ENCODE measurements at regions not wholly inside any gene's neighbourhood (a gene's known extent, or its start where the extent isn't known, plus 50 kb on each side); places are given as distances from the start of the nearest gene placed in this dataset.
"Not testable (repeated sequence)": the region's sequence is repeated elsewhere in the genome, so short reads cannot be mapped to it uniquely, and the experiment has no call there.

- BruUV-seq (replicated peaks) = no TSS peak
- ChIA-PET CTCF (no interaction called here), POLR2A (ENCODE audit: low non-redundant PET) (no interaction called here)
- Histone ChIP-seq H3K36me3 (ENCODE audit: insufficient read depth, low read length, poor library complexity, severe bottlenecking) (no peaks in the 10 kb centered on the region), H3K27ac (ENCODE audit: low read depth, low read length, poor library complexity, severe bottlenecking) (no peak overlapping the region), H3K4me1 (ENCODE audit: insufficient read depth, low read length, poor library complexity, severe bottlenecking) (no peaks in the 10 kb centered on the region), H3K9me3 (ENCODE audit: low read depth, low read length, poor library complexity, severe bottlenecking) (no peaks in the 10 kb centered on the region), H3K4me3 (ENCODE audit: low read depth, low read length, poor library complexity, severe bottlenecking) (no peak overlapping the region), H3K27me3 (replicated peaks; ENCODE audit: insufficient read depth, low read depth, low read length, poor library complexity) (no peaks in the 10 kb centered on the region)
- TF ChIP-seq EZH2 (IDR thresholded peaks at IDR 0.05; ENCODE audit: borderline replicate concordance, low read depth, low read length, poor library complexity, severe bottlenecking) (no peak), CTCF (conservative IDR thresholded peaks at IDR 0.05; ENCODE audit: low read depth, low read length) (no peak)
- intact Hi-C loops (cut with micrococcal nuclease; ENCODE audit: unreplicated experiment) = no loop called here
- peak; percentile 46 for DNase-seq (ENCODE audit: low spot score)
These were observed 611.9 kb upstream of the MAP3K7 start for GRCh38 chr6:91198588-91199255.

- no peaks in the 10 kb centered on the region for H3K4me1 ChIP-seq (ENCODE audit: insufficient read depth, low read length, poor library complexity, severe bottlenecking)
- CTCF ChIA-PET = no interaction called here
These were observed 609.9 kb upstream of the MAP3K7 start for GRCh38 chr6:91196729-91197128.

GRCh38 chr6:91193446-91193845 is 606.6 kb upstream of the MAP3K7 start:
- Histone ChIP-seq H3K9me3 (ENCODE audit: low read depth, low read length, poor library complexity, severe bottlenecking) (no peaks in the 10 kb centered on the region), H3K36me3 (ENCODE audit: insufficient read depth, low read length, poor library complexity, severe bottlenecking) (no peaks in the 10 kb centered on the region), H3K27ac (ENCODE audit: low read depth, low read length, poor library complexity, severe bottlenecking) (no peak overlapping the region), H3K4me3 (ENCODE audit: low read depth, low read length, poor library complexity, severe bottlenecking) (no peak overlapping the region), H3K4me1 (ENCODE audit: insufficient read depth, low read length, poor library complexity, severe bottlenecking) (no peaks in the 10 kb centered on the region), H3K27me3 (replicated peaks; ENCODE audit: insufficient read depth, low read depth, low read length, poor library complexity) (no peaks in the 10 kb centered on the region)
- intact Hi-C loops (cut with micrococcal nuclease; ENCODE audit: unreplicated experiment) = no loop called here
- ChIA-PET CTCF (no interaction called here), POLR2A (ENCODE audit: low non-redundant PET) (no interaction called here)
- no peak for DNase-seq (ENCODE audit: low spot score)
- BruUV-seq (replicated peaks) = no TSS peak
- no peak for TF ChIP-seq EZH2 (IDR thresholded peaks at IDR 0.05; ENCODE audit: borderline replicate concordance, low read depth, low read length, poor library complexity, severe bottlenecking)
- no peak for TF ChIP-seq CTCF (conservative IDR thresholded peaks at IDR 0.05; ENCODE audit: low read depth, low read length)

More at GRCh38 chr6:91196729-91197128, 609.9 kb upstream of the MAP3K7 start:
- POLR2A ChIA-PET (ENCODE audit: low non-redundant PET) = no interaction called here
- no TSS peak for BruUV-seq (replicated peaks)
- no peak overlapping the region for H3K4me3 ChIP-seq (ENCODE audit: low read depth, low read length, poor library complexity, severe bottlenecking)
- H3K9me3 ChIP-seq (ENCODE audit: low read depth, low read length, poor library complexity, severe bottlenecking) = no peaks in the 10 kb centered on the region
- DNase-seq (ENCODE audit: low spot score) = no peak
- H3K27me3 ChIP-seq (replicated peaks; ENCODE audit: insufficient read depth, low read depth, low read length, poor library complexity) = no peaks in the 10 kb centered on the region
- no peaks in the 10 kb centered on the region for H3K36me3 ChIP-seq (ENCODE audit: insufficient read depth, low read length, poor library complexity, severe bottlenecking)
- H3K27ac ChIP-seq (ENCODE audit: low read depth, low read length, poor library complexity, severe bottlenecking) = no peak overlapping the region
- TF ChIP-seq EZH2 (IDR thresholded peaks at IDR 0.05; ENCODE audit: borderline replicate concordance, low read depth, low read length, poor library complexity, severe bottlenecking) (no peak), CTCF (conservative IDR thresholded peaks at IDR 0.05; ENCODE audit: low read depth, low read length) (no peak)
- intact Hi-C loops (cut with micrococcal nuclease; ENCODE audit: unreplicated experiment) = no loop called here

DNA sequence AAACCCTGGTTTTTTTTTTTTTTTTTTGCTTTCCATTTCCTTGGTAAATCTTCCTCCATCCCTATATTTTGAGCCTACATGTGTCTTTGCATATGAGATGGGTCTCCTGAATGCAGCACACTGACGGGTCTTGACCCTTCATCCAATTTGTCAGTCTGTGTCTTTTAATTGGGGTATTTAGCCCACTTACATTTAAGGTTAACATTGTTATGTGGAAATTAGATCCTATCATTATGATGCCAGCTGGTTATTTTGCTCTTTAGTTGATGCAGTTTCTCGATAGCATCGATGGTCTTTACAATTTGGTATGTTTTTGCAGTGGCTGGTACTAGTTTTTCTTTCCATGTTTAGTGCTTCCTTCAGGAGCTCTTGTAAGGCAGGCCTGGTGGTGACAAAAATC is 603.2 kb upstream of the MAP3K7 start:
- BruUV-seq (replicated peaks); H3K27ac ChIP-seq (ENCODE audit: low read depth, low read length, poor library complexity, severe bottlenecking); H3K9me3 ChIP-seq (ENCODE audit: low read depth, low read length, poor library complexity, severe bottlenecking); H3K27me3 ChIP-seq (replicated peaks; ENCODE audit: insufficient read depth, low read depth, low read length, poor library complexity); DNase-seq (ENCODE audit: low spot score); POLR2A ChIA-PET (ENCODE audit: low non-redundant PET); H3K36me3 ChIP-seq (ENCODE audit: insufficient read depth, low read length, poor library complexity, severe bottlenecking); H3K4me1 ChIP-seq (ENCODE audit: insufficient read depth, low read length, poor library complexity, severe bottlenecking); intact Hi-C loops (cut with micrococcal nuclease; ENCODE audit: unreplicated experiment); CTCF ChIA-PET; H3K4me3 ChIP-seq (ENCODE audit: low read depth, low read length, poor library complexity, severe bottlenecking): not testable (repeated sequence)

All from A673 (cell line).